Natural killer cell (primary cell): ENCODE measurements at regions not wholly inside any gene's neighbourhood (a gene's known extent, or its start where the extent isn't known, plus 50 kb on each side); places are given as distances from the start of the nearest gene placed in this dataset.

Experiments
- ATAC-seq, 3 donors: fragments of 150-1000 bp in 2 of 3; fragments of 200-7000 bp in 1 of 3; cut with Tn5 transposase; 1 replicate in 1 of 3; 2 replicates in 2 of 3; pipeline ENCODE4 v1.10.0; 2021; ENCODE audit warnings: mild to moderate bottlenecking in 2 of 3, moderate library complexity in 2 of 3
- DNase-seq, 2 donors: peaks; one replicate each; pipeline versions ENCODE4 v3.0.0 to v3.0.0-alpha.2; 2013 to 2021; ENCODE audit warnings: mixed read lengths in 1 of 2
- H3K27ac ChIP-seq: one replicate; pipeline ENCODE4 v1.5.1; 2013; ENCODE audit warnings: mild to moderate bottlenecking, low read length
- H3K27me3 ChIP-seq: one replicate; pipeline ENCODE4 v1.6.1; 2013; ENCODE audit warnings: low read length; ENCODE audit not compliant: control insufficient read depth, insufficient read depth
- H3K36me3 ChIP-seq: one replicate; pipeline ENCODE4 v1.6.1; 2013; ENCODE audit warnings: low read length; ENCODE audit not compliant: control insufficient read depth, insufficient read depth
- H3K4me1 ChIP-seq: one replicate; pipeline ENCODE4 v1.6.1; 2013; ENCODE audit warnings: low read length; ENCODE audit not compliant: control insufficient read depth, insufficient read depth
- H3K4me3 ChIP-seq: one replicate; pipeline ENCODE4 v1.5.1; 2013; ENCODE audit warnings: low read length
- H3K9me3 ChIP-seq: one replicate; pipeline ENCODE4 v1.6.1; 2013; ENCODE audit warnings: low read length; ENCODE audit not compliant: control insufficient read depth, insufficient read depth
- H3K27ac Mint-ChIP-seq, 2 donors: one replicate each; pipeline ENCODE4 v1.8.0; 2022; ENCODE audit warnings: mild to moderate bottlenecking in 2 of 2, mixed read lengths in 2 of 2, moderate library complexity in 1 of 2
- H3K27me3 Mint-ChIP-seq, 2 donors: one replicate each; pipeline ENCODE4 v1.8.0; 2022; ENCODE audit warnings: low read depth in 2 of 2, mixed read lengths in 2 of 2
- H3K36me3 Mint-ChIP-seq: one replicate; pipeline ENCODE4 v1.8.0; 2022; ENCODE audit warnings: mixed read lengths
- H3K4me1 Mint-ChIP-seq, 2 donors: one replicate each; pipeline ENCODE4 v1.8.0; 2022; ENCODE audit warnings: mixed read lengths in 2 of 2
- H3K4me3 Mint-ChIP-seq: one replicate; pipeline ENCODE4 v1.8.0; 2022; ENCODE audit warnings: mild to moderate bottlenecking, moderate library complexity, mixed read lengths
- H3K9me3 Mint-ChIP-seq, 2 donors: one replicate each; pipeline ENCODE4 v1.8.0; 2022; ENCODE audit warnings: mixed read lengths in 2 of 2
- CTCF ChIP-seq: fragments of 200-600 bp; IDR thresholded peaks from one replicate; pipeline ENCODE4 v1.8.0; 2022; ENCODE audit warnings: antibody characterized with exemption
- WGBS: methylation state at CpG from one replicate; pipeline ENCODE4 v1.1.7; 2013; ENCODE audit warnings: missing lambda C conversion rate; ENCODE audit not compliant: insufficient coverage; 5-methylcytosine and 5-hydroxymethylcytosine counted together
- intact Hi-C: fragments of 100-400 bp; cut with micrococcal nuclease; formaldehyde crosslinking; loops from one replicate; pipeline ENCODE4 v1.14.2; 2022

GRCh38 chr10:42454313-42454712 is 184.1 kb downstream of the ZNF33B start:
- Mint-ChIP-seq H3K4me3 (no peak overlapping the region), H3K9me3 (peaks cover 10 to 20% of the 10 kb centered on the region in 2 donors), H3K4me1 (no peaks in the 10 kb centered on the region), H3K27ac (no peak overlapping the region), H3K36me3 (no peaks in the 10 kb centered on the region), H3K27me3 (no peaks in the 10 kb centered on the region)
- no peak for DNase-seq
- no peak for ATAC-seq
- intact Hi-C loops: no loop called here
- Histone ChIP-seq H3K27ac (no peak overlapping the region), H3K4me1 (no peaks in the 10 kb centered on the region), H3K4me3 (no peak overlapping the region), H3K9me3 (peaks cover 3% of the 10 kb centered on the region), H3K36me3 (no peaks in the 10 kb centered on the region), H3K27me3 (no peaks in the 10 kb centered on the region)
- 76% methylated on average over 6 of the region's 6 CpGs for whole genome bisulfite sequencing
- TF ChIP-seq CTCF: no peak

GRCh38 chr10:42431095-42431494 is 207.3 kb downstream of the ZNF33B start:
- no peak overlapping the region for H3K27ac Mint-ChIP-seq
- no peak for DNase-seq
- no peak for TF ChIP-seq CTCF
- intact Hi-C loops: no loop called here
- H3K4me3 Mint-ChIP-seq: no peak overlapping the region
- H3K9me3 Mint-ChIP-seq: peaks cover 2 to 6% of the 10 kb centered on the region in 2 donors
- Histone ChIP-seq H3K36me3 (no peaks in the 10 kb centered on the region), H3K27ac (no peak overlapping the region), H3K4me1 (no peaks in the 10 kb centered on the region), H3K9me3 (no peaks in the 10 kb centered on the region), H3K27me3 (no peaks in the 10 kb centered on the region), H3K4me3 (no peak overlapping the region)
- no peaks in the 10 kb centered on the region for H3K27me3 Mint-ChIP-seq
- WGBS: 88% methylated on average over 3 of the region's 5 CpGs
- no peak for ATAC-seq
- peaks cover 7% of the 10 kb centered on the region for H3K36me3 Mint-ChIP-seq
- H3K4me1 Mint-ChIP-seq: no peaks in the 10 kb centered on the region

GRCh38 chr10:42428534-42428933 is 209.8 kb downstream of the ZNF33B start:
- H3K36me3 ChIP-seq: no peaks in the 10 kb centered on the region
- DNase-seq (no peak), ATAC-seq (no peak)
- peaks cover 0 to 3% of the 10 kb centered on the region in 2 donors for H3K27me3 Mint-ChIP-seq
- intact Hi-C loops: no loop called here
- H3K4me1 ChIP-seq: no peaks in the 10 kb centered on the region
- H3K27ac ChIP-seq: no peak overlapping the region
- H3K27ac Mint-ChIP-seq: no peak overlapping the region
- H3K9me3 Mint-ChIP-seq: peaks cover 3% of the 10 kb centered on the region in 2 donors
- no CpG with 5 or more reads among the region's 1 CpG for WGBS
- no peak overlapping the region for H3K4me3 Mint-ChIP-seq
- TF ChIP-seq CTCF: no peak
- no peaks in the 10 kb centered on the region for H3K4me1 Mint-ChIP-seq
- no peaks in the 10 kb centered on the region for H3K36me3 Mint-ChIP-seq
- H3K27me3 ChIP-seq: no peaks in the 10 kb centered on the region
- no peaks in the 10 kb centered on the region for H3K9me3 ChIP-seq
- H3K4me3 ChIP-seq: no peak overlapping the region

- Mint-ChIP-seq H3K9me3 (peaks cover 5 to 8% of the 10 kb centered on the region in 2 donors), H3K4me3 (no peak overlapping the region), H3K36me3 (no peaks in the 10 kb centered on the region), H3K4me1 (no peaks in the 10 kb centered on the region), H3K27me3 (peaks cover 0 to 3% of the 10 kb centered on the region in 2 donors), H3K27ac (no peak overlapping the region)
- no peaks in the 10 kb centered on the region for H3K9me3 ChIP-seq
- no peaks in the 10 kb centered on the region for H3K4me1 ChIP-seq
- intact Hi-C loops: no loop called here
- ATAC-seq (no peak), DNase-seq (no peak)
- H3K27ac ChIP-seq: no peak overlapping the region
- 90% methylated on average over 5 of the region's 5 CpGs for WGBS
- no peak for TF ChIP-seq CTCF
- no peak overlapping the region for H3K4me3 ChIP-seq
- H3K36me3 ChIP-seq: no peaks in the 10 kb centered on the region
- no peaks in the 10 kb centered on the region for H3K27me3 ChIP-seq
Measured at GRCh38 chr10:42422911-42423310, 215.5 kb downstream of the ZNF33B start.
